Thoracic aorta (tissue), 2 donors: ENCODE measurements at regions not wholly inside any gene's neighbourhood (a gene's known extent, or its start where the extent isn't known, plus 50 kb on each side); places are given as distances from the start of the nearest gene placed in this dataset.

ENCODE experiments used
- ATAC-seq: fragments of 150-250 bp; one replicate; pipeline ENCODE4 v1.8.0; 2017; ENCODE audit warnings: low read depth; ENCODE audit not compliant: insufficient number of reproducible peaks, low FRiP score
- DNase-seq: peaks from one replicate; pipeline ENCODE4 v3.0.0-alpha.2; 2020; ENCODE audit warnings: low spot score
- H3K27ac ChIP-seq, 2 donors: fragments of 200-600 bp; sonication (generic); 1 replicate in 1 of 2; 2 replicates in 1 of 2; pipeline ENCODE4 v1.5.1; 2016; ENCODE audit warnings: mild to moderate bottlenecking in 2 of 2, moderate library complexity in 2 of 2
- H3K27me3 ChIP-seq: fragments of 200-600 bp; sonication (generic); replicated peaks from 2 replicates; pipeline ENCODE4 v1.6.0; 2016; ENCODE audit warnings: mild to moderate bottlenecking; ENCODE audit not compliant: insufficient read depth
- H3K36me3 ChIP-seq: fragments of 200-600 bp; sonication (generic); one replicate; pipeline ENCODE4 v1.5.1; 2016
- H3K4me1 ChIP-seq, 2 donors: fragments of 200-600 bp; sonication (generic); 1 replicate in 1 of 2; 2 replicates in 1 of 2; pipeline versions ENCODE4 v1.5.1 to v1.6.0; 2016; ENCODE audit warnings: low read depth in 2 of 2, mild to moderate bottlenecking in 1 of 2; ENCODE audit not compliant: control insufficient read depth in 1 of 2
- H3K4me3 ChIP-seq: fragments of 200-600 bp; sonication (generic); 2 replicates; pipeline ENCODE4 v1.5.1; 2016; ENCODE audit warnings: mild to moderate bottlenecking
- H3K9me3 ChIP-seq: fragments of 200-600 bp; sonication (generic); 2 replicates; pipeline ENCODE4 v1.5.1; 2016
- CTCF ChIP-seq: fragments of 200-600 bp; sonication (generic); IDR thresholded peaks from one replicate; pipeline ENCODE4 v1.5.1; 2019; ENCODE audit warnings: antibody characterized with exemption

GRCh38 chr16:79808731-79809130 is 208.2 kb upstream of the MAF start:
- Histone ChIP-seq H3K4me3 (no peak overlapping the region), H3K27me3 (no peaks in the 10 kb centered on the region), H3K27ac (no peak overlapping the region), H3K4me1 (no peaks in the 10 kb centered on the region), H3K9me3 (no peaks in the 10 kb centered on the region), H3K36me3 (no peaks in the 10 kb centered on the region)
- no peak for ATAC-seq
- DNase-seq: no peak
- TF ChIP-seq CTCF: no peak

- no peaks in the 10 kb centered on the region for H3K27me3 ChIP-seq
- no peak for TF ChIP-seq CTCF
- ATAC-seq (no peak), DNase-seq (no peak)
- no peaks in the 10 kb centered on the region for H3K4me1 ChIP-seq
- H3K27ac ChIP-seq: no peak overlapping the region
- no peak overlapping the region for H3K4me3 ChIP-seq
- H3K36me3 ChIP-seq: no peaks in the 10 kb centered on the region
- H3K9me3 ChIP-seq: no peaks in the 10 kb centered on the region
Measured at GRCh38 chr16:79806757-79807156, 206.2 kb upstream of the MAF start.

GRCh38 chr16:79805621-79806020 is 205.1 kb upstream of the MAF start:
- ATAC-seq: no peak
- no peak for DNase-seq
- Histone ChIP-seq H3K27me3 (no peaks in the 10 kb centered on the region), H3K36me3 (no peaks in the 10 kb centered on the region), H3K4me1 (no peaks in the 10 kb centered on the region), H3K4me3 (no peak overlapping the region), H3K9me3 (no peaks in the 10 kb centered on the region), H3K27ac (no peak overlapping the region)
- no peak for TF ChIP-seq CTCF

- no peaks in the 10 kb centered on the region for H3K27me3 ChIP-seq
- H3K4me1 ChIP-seq: no peaks in the 10 kb centered on the region
- H3K9me3 ChIP-seq: no peaks in the 10 kb centered on the region
- DNase-seq (no peak), ATAC-seq (no peak)
- H3K36me3 ChIP-seq: no peaks in the 10 kb centered on the region
- no peak overlapping the region for H3K27ac ChIP-seq
- no peak overlapping the region for H3K4me3 ChIP-seq
- no peak for TF ChIP-seq CTCF
Measured at GRCh38 chr16:79801646-79802045, 201.1 kb upstream of the MAF start.

GRCh38 chr16:79800016-79800608 is 199.6 kb upstream of the MAF start:
- no peaks in the 10 kb centered on the region for H3K9me3 ChIP-seq
- H3K27me3 ChIP-seq: no peaks in the 10 kb centered on the region
- DNase-seq (no peak), ATAC-seq (no peak)
- H3K36me3 ChIP-seq: no peaks in the 10 kb centered on the region
- TF ChIP-seq CTCF: no peak
- H3K4me1 ChIP-seq: no peaks in the 10 kb centered on the region
- H3K27ac ChIP-seq: no peak overlapping the region
- H3K4me3 ChIP-seq: no peak overlapping the region
